Left colon (tissue), 2 donors: ENCODE measurements at regions not wholly inside any gene's neighbourhood (a gene's known extent, or its start where the extent isn't known, plus 50 kb on each side); places are given as distances from the start of the nearest gene placed in this dataset.

ENCODE experiments used
- ATAC-seq: fragments of 200-7000 bp; cut with Tn5 transposase; one replicate; pipeline ENCODE4 v1.9.1; 2020; ENCODE audit warnings: mild to moderate bottlenecking, moderate library complexity
- DNase-seq, 2 donors: peaks; one replicate each; pipeline ENCODE4 v3.0.0-alpha.2; 2020
- intact Hi-C, 2 donors: fragments of 100-400 bp; cut with DNase I in 1 of 2; cut with micrococcal nuclease in 1 of 2; formaldehyde crosslinking; loops; one replicate each; pipeline versions ENCODE4 v1.11.2 to v1.14.0; 2022; cut with DNase I, micrococcal nuclease
- donor health status: DM: no; HTN: no; CAD: no.
- donor health status: DM: yes; HTN: yes; CAD: no.

- intact Hi-C loops = no loop called here
- DNase-seq = no peak
- ATAC-seq = no peak
Observed at GRCh38 chr2:12536976-12537375, 179.8 kb upstream of the TRIB2 start.

- DNase-seq = no peak
- ATAC-seq = no peak
- intact Hi-C loops = no loop called here
Observed at GRCh38 chr2:12538138-12538694, 178.5 kb upstream of the TRIB2 start.

- intact Hi-C loops = no loop called here
- ATAC-seq (no peak), DNase-seq (no peak)
Observed at GRCh38 chr2:12539336-12539735, 177.4 kb upstream of the TRIB2 start.

GRCh38 chr2:12539776-12540562 lies 176.8 kb upstream of the TRIB2 start:
- DNase-seq = no peak
- intact Hi-C loops = no loop called here

GRCh38 chr2:12543076-12543977 lies 173.4 kb upstream of the TRIB2 start:
- ATAC-seq (no peak), DNase-seq (no peak)
- intact Hi-C loops = no loop called here

More at GRCh38 chr2:12539776-12540562, 176.8 kb upstream of the TRIB2 start:
- ATAC-seq = no peak

GRCh38 chr2:12543978-12544558 lies 172.7 kb upstream of the TRIB2 start:
- intact Hi-C loops = no loop called here
- no peak for ATAC-seq
- no peak for DNase-seq

GRCh38 chr2:12547566-12548170 lies 169.1 kb upstream of the TRIB2 start:
- intact Hi-C loops = no loop called here
- DNase-seq (no peak), ATAC-seq (no peak)

- ATAC-seq = no peak
- no peak for DNase-seq
- intact Hi-C loops = no loop called here
Observed at GRCh38 chr2:12548906-12549305, 167.8 kb upstream of the TRIB2 start.

- no peak for ATAC-seq
- intact Hi-C loops = loop anchor here in 1 of 2 donors (10.0 kb wide), 1 partner anchor 165 kb away; the partner anchor contains the start of gene TRIB2
- DNase-seq = no peak
Observed at GRCh38 chr2:12549641-12550040, 167.1 kb upstream of the TRIB2 start.

- intact Hi-C loops = loop anchor here in 1 of 2 donors (10.0 kb wide), 1 partner anchor 163 kb away; the partner anchor contains the start of gene TRIB2
- ATAC-seq (no peak), DNase-seq (no peak)
Observed at GRCh38 chr2:12552092-12552491, 164.6 kb upstream of the TRIB2 start.

- ATAC-seq (no peak), DNase-seq (no peak)
- intact Hi-C loops = loop anchor here in 1 of 2 donors (10.0 kb wide), 1 partner anchor 160 kb away; the partner anchor contains the start of gene TRIB2
Observed at GRCh38 chr2:12554224-12555011, 162.3 kb upstream of the TRIB2 start.

GRCh38 chr2:12555012-12555645 lies 161.6 kb upstream of the TRIB2 start:
- ATAC-seq (no peak), DNase-seq (no peak)
- intact Hi-C loops = loop anchor here in 1 of 2 donors (10.0 kb wide), 1 partner anchor 160 kb away; the partner anchor contains the start of gene TRIB2

GRCh38 chr2:12556762-12557161 lies 160.0 kb upstream of the TRIB2 start:
- DNase-seq = no peak
- intact Hi-C loops = loop anchor here in 1 of 2 donors (10.0 kb wide), 1 partner anchor 158 kb away; the partner anchor contains the start of gene TRIB2
- ATAC-seq = no peak

GRCh38 chr2:12557688-12558087 lies 159.0 kb upstream of the TRIB2 start:
- DNase-seq (no peak), ATAC-seq (no peak)
- intact Hi-C loops = loop anchor here in 1 of 2 donors (10.0 kb wide), 1 partner anchor 157 kb away; the partner anchor contains the start of gene TRIB2

GRCh38 chr2:12558519-12558918 lies 158.2 kb upstream of the TRIB2 start:
- DNase-seq (no peak), ATAC-seq (no peak)
- intact Hi-C loops = loop anchor here in 1 of 2 donors (10.0 kb wide), 1 partner anchor 156 kb away; the partner anchor contains the start of gene TRIB2

GRCh38 chr2:12560618-12561017 lies 156.1 kb upstream of the TRIB2 start:
- ATAC-seq (no peak), DNase-seq (no peak)
- intact Hi-C loops = no loop called here

GRCh38 chr2:12567411-12567810 lies 149.3 kb upstream of the TRIB2 start:
- ATAC-seq (no peak), DNase-seq (no peak)
- intact Hi-C loops = no loop called here
